ENCODE measurements at regions not wholly inside any gene's neighbourhood (a gene's known extent, or its start where the extent isn't known, plus 50 kb on each side); places are given as distances from the start of the nearest gene placed in this dataset.
"Not testable (repeated sequence)": the region's sequence is repeated elsewhere in the genome, so short reads cannot be mapped to it uniquely, and the experiment has no call there.

- no peaks in the 10 kb centered on the region for H4K20me1 ChIP-seq (ENCODE audit: insufficient read depth)
- H3K36me3 ChIP-seq (ENCODE audit: insufficient read depth), result no peaks in the 10 kb centered on the region
- H3K4me1 ChIP-seq (ENCODE audit: low read depth, poor library complexity, severe bottlenecking), result no peaks in the 10 kb centered on the region
- H3K27me3 ChIP-seq (ENCODE audit: insufficient read depth, low read depth), result no peaks in the 10 kb centered on the region
- H2AFZ ChIP-seq (ENCODE audit: low read depth), result no peak overlapping the region
- H3K27ac ChIP-seq, result no peak overlapping the region
- no peak for TF ChIP-seq CTCF (conservative IDR thresholded peaks at IDR 0.05; ENCODE audit: low read depth, low read length)
- H3K4me2 ChIP-seq, result no peak overlapping the region
- H3K4me3 ChIP-seq (IDR thresholded peaks at IDR 0.05; ENCODE audit: insufficient read depth, low read depth, low read length), result no peak overlapping the region
- no peaks in the 10 kb centered on the region for H3K79me2 ChIP-seq (ENCODE audit: insufficient read depth, low read depth)
- H3K9ac ChIP-seq, result no peak overlapping the region
Observed at GRCh38 chr14:46136456-46136855, 515.1 kb downstream of the RPL10L start.

GRCh38 chr14:46108228-46108627 lies 543.4 kb downstream of the RPL10L start:
- no peaks in the 10 kb centered on the region for H3K36me3 ChIP-seq (ENCODE audit: insufficient read depth)
- TF ChIP-seq CTCF (conservative IDR thresholded peaks at IDR 0.05; ENCODE audit: low read depth, low read length), result no peak

GRCh38 chr14:46100901-46101300 lies 550.7 kb downstream of the RPL10L start:
- H2AFZ ChIP-seq (ENCODE audit: low read depth); H3K36me3 ChIP-seq (ENCODE audit: insufficient read depth); H3K27ac ChIP-seq; H3K4me2 ChIP-seq; H4K20me1 ChIP-seq (ENCODE audit: insufficient read depth); H3K79me2 ChIP-seq (ENCODE audit: insufficient read depth, low read depth); H3K9ac ChIP-seq; H3K4me1 ChIP-seq (ENCODE audit: low read depth, poor library complexity, severe bottlenecking); H3K4me3 ChIP-seq (IDR thresholded peaks at IDR 0.05; ENCODE audit: insufficient read depth, low read depth, low read length); H3K27me3 ChIP-seq (ENCODE audit: insufficient read depth, low read depth): not testable (repeated sequence)

More at GRCh38 chr14:46108228-46108627, 543.4 kb downstream of the RPL10L start:
- no peaks in the 10 kb centered on the region for H3K27me3 ChIP-seq (ENCODE audit: insufficient read depth, low read depth)
- no peaks in the 10 kb centered on the region for H3K79me2 ChIP-seq (ENCODE audit: insufficient read depth, low read depth)
- H2AFZ ChIP-seq (ENCODE audit: low read depth), result no peak overlapping the region
- H3K4me3 ChIP-seq (IDR thresholded peaks at IDR 0.05; ENCODE audit: insufficient read depth, low read depth, low read length), result no peak overlapping the region
- H3K4me1 ChIP-seq (ENCODE audit: low read depth, poor library complexity, severe bottlenecking), result no peaks in the 10 kb centered on the region
- H4K20me1 ChIP-seq (ENCODE audit: insufficient read depth), result no peaks in the 10 kb centered on the region
- H3K27ac ChIP-seq, result no peak overlapping the region
- H3K4me2 ChIP-seq, result no peak overlapping the region
- no peak overlapping the region for H3K9ac ChIP-seq

GRCh38 chr14:46091819-46092218 lies 559.8 kb downstream of the RPL10L start:
- no peak for TF ChIP-seq CTCF (conservative IDR thresholded peaks at IDR 0.05; ENCODE audit: low read depth, low read length)
- H3K9ac ChIP-seq, result no peak overlapping the region
- H3K79me2 ChIP-seq (ENCODE audit: insufficient read depth, low read depth), result no peaks in the 10 kb centered on the region
- no peaks in the 10 kb centered on the region for H3K27me3 ChIP-seq (ENCODE audit: insufficient read depth, low read depth)
- H3K4me1 ChIP-seq (ENCODE audit: low read depth, poor library complexity, severe bottlenecking), result no peaks in the 10 kb centered on the region
- H4K20me1 ChIP-seq (ENCODE audit: insufficient read depth), result no peaks in the 10 kb centered on the region
- H3K36me3 ChIP-seq (ENCODE audit: insufficient read depth), result no peaks in the 10 kb centered on the region
- no peak overlapping the region for H2AFZ ChIP-seq (ENCODE audit: low read depth)
- H3K4me2 ChIP-seq, result no peak overlapping the region
- no peak overlapping the region for H3K4me3 ChIP-seq (IDR thresholded peaks at IDR 0.05; ENCODE audit: insufficient read depth, low read depth, low read length)
- no peak overlapping the region for H3K27ac ChIP-seq

GRCh38 chr14:46087604-46088003 lies 564.0 kb downstream of the RPL10L start:
- H3K9ac ChIP-seq, result no peak overlapping the region
- H3K4me3 ChIP-seq (IDR thresholded peaks at IDR 0.05; ENCODE audit: insufficient read depth, low read depth, low read length), result no peak overlapping the region
- H3K79me2 ChIP-seq (ENCODE audit: insufficient read depth, low read depth), result no peaks in the 10 kb centered on the region
- no peaks in the 10 kb centered on the region for H3K27me3 ChIP-seq (ENCODE audit: insufficient read depth, low read depth)
- no peak overlapping the region for H3K27ac ChIP-seq
- H2AFZ ChIP-seq (ENCODE audit: low read depth), result no peak overlapping the region
- TF ChIP-seq CTCF (conservative IDR thresholded peaks at IDR 0.05; ENCODE audit: low read depth, low read length), result no peak
- no peak overlapping the region for H3K4me2 ChIP-seq
- H4K20me1 ChIP-seq (ENCODE audit: insufficient read depth), result no peaks in the 10 kb centered on the region
- H3K36me3 ChIP-seq (ENCODE audit: insufficient read depth), result no peaks in the 10 kb centered on the region
- no peaks in the 10 kb centered on the region for H3K4me1 ChIP-seq (ENCODE audit: low read depth, poor library complexity, severe bottlenecking)
